Activated T-cell treated with anti-CD3 and anti-CD28 coated beads, Interleukin-2, amount 50 U/mL, for 72 hours (primary cell): ENCODE measurements at regions not wholly inside any gene's neighbourhood (a gene's known extent, or its start where the extent isn't known, plus 50 kb on each side); places are given as distances from the start of the nearest gene placed in this dataset.

Experiments
- ATAC-seq, 2 donors: fragments of 150-1000 bp; cut with Tn5 transposase; replicated peaks in 1 of 2; 2 replicates each; pipeline ENCODE4 v1.10.0; 2021; ENCODE audit warnings: moderate library complexity in 2 of 2, mild to moderate bottlenecking in 1 of 2
- DNase-seq, 2 donors: peaks; one replicate each; pipeline ENCODE4 v3.0.0; 2021 to 2022; ENCODE audit warnings: mixed read lengths in 1 of 2
- H3K27ac Mint-ChIP-seq: one replicate; pipeline ENCODE4 v1.8.0; 2022; ENCODE audit warnings: mild to moderate bottlenecking, moderate library complexity, mixed read lengths
- H3K27me3 Mint-ChIP-seq: one replicate; pipeline ENCODE4 v1.8.0; 2022; ENCODE audit warnings: low read depth, mixed read lengths
- H3K36me3 Mint-ChIP-seq, 2 donors: one replicate each; pipeline ENCODE4 v1.8.0; 2022; ENCODE audit warnings: mixed read lengths in 2 of 2, mild to moderate bottlenecking in 1 of 2; ENCODE audit not compliant: insufficient read depth in 2 of 2
- H3K4me1 Mint-ChIP-seq: one replicate; pipeline ENCODE4 v1.8.0; 2022; ENCODE audit warnings: low read depth, mixed read lengths
- H3K4me3 Mint-ChIP-seq, 2 donors: one replicate each; pipeline ENCODE4 v1.8.0; 2022; ENCODE audit warnings: mild to moderate bottlenecking in 2 of 2, mixed read lengths in 2 of 2, moderate library complexity in 2 of 2
- H3K9me3 Mint-ChIP-seq, 2 donors: one replicate each; pipeline ENCODE4 v1.8.0; 2022; ENCODE audit warnings: mixed read lengths in 2 of 2

DNA sequence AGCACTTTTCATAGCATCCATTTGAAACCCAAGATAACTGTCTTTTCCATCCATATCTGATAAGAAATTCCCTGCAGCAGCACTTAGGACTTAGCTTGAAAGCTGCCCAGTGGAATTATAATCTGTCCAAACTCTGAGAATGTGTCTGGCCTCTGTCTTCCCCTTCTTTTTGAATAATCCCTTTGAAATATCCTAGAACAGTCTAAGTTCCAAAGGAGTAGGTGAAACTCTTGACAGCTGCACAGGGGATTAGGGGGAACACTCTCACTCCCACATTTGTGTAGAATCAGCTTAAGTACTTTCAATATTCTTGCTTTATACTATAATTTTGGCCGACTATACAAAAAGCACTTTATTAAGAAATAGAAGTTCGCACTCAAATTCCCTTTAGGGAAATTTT is 157.7 kb downstream of the PAPSS1 start:
- Mint-ChIP-seq H3K27me3 (no peaks in the 10 kb centered on the region), H3K9me3 (peaks cover 1 to 3% of the 10 kb centered on the region in 2 donors), H3K36me3 (peaks cover 0 to 3% of the 10 kb centered on the region in 2 donors), H3K4me1 (no peaks in the 10 kb centered on the region), H3K4me3 (no peak overlapping the region), H3K27ac (no peak overlapping the region)
- ATAC-seq: no peak
- DNase-seq: no peak

DNA sequence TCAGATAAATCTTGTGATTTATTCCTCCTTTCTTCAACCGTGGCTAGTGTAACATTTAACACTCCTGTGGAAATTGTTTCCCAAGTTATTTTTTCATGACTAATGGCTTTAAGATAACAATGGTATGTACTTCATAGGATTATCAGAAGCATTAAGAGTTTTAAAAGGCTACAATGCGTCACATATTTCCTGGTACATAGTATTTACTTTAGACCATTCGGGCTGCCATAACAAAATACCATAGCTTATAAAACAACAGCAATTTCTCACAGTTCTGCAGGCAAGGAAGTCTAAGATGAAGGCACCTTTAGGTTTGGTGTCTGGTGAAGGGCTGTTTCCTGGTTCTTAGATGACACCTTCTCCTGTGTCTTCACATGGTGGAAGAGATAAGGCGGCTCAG is 158.6 kb downstream of the PAPSS1 start:
- Mint-ChIP-seq H3K4me3 (no peak overlapping the region), H3K9me3 (no peaks in the 10 kb centered on the region), H3K36me3 (peaks cover 0 to 1% of the 10 kb centered on the region in 2 donors), H3K4me1 (no peaks in the 10 kb centered on the region), H3K27ac (no peak overlapping the region), H3K27me3 (no peaks in the 10 kb centered on the region)
- ATAC-seq: no peak
- no peak for DNase-seq

DNA sequence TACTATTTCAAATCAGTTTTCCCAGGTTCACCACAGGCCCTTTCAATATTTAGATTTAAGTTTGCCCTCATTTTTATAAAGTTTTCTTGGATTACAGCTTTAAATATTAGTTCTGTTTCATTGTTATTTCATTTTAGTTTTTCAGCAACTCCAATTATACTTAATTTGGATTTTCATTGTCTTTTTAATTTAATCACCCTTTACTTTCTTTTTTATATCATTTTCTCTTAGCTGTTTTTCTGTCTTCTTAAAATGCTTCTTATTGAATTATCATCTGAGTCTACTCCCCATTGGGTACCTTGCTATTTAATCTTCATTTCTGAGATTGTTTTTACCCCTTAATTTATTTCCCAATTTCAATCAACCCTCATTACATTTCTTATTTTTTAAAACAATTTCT is 160.4 kb downstream of the PAPSS1 start:
- no peak overlapping the region for H3K4me3 Mint-ChIP-seq
- DNase-seq (no peak), ATAC-seq (no peak)
- peaks cover 0 to 1% of the 10 kb centered on the region in 2 donors for H3K36me3 Mint-ChIP-seq
- no peak overlapping the region for H3K27ac Mint-ChIP-seq
- H3K4me1 Mint-ChIP-seq: no peaks in the 10 kb centered on the region
- H3K9me3 Mint-ChIP-seq: peaks cover 0 to 2% of the 10 kb centered on the region in 2 donors
- H3K27me3 Mint-ChIP-seq: no peaks in the 10 kb centered on the region

DNA sequence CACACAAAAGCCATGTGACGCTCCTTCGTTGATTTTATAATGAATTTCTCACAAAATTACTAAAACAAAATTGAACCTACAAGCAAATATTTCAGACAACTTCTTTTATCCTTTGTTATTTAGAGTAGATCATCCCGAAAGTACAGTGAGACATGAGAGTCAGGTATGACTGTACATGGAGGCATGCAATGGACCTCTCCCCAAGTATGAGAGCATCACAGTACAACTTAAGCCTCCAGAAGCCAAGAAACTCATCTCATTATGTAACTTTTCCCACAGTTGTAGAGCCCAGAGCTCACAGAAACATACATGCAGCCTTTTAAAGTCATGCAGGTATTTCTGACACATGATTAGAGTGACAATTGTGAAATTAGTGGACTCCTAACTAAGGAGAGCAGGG is 167.7 kb downstream of the PAPSS1 start:
- H3K4me3 Mint-ChIP-seq: no peak overlapping the region
- no peak for ATAC-seq
- no peak overlapping the region for H3K27ac Mint-ChIP-seq
- H3K27me3 Mint-ChIP-seq: no peaks in the 10 kb centered on the region
- no peak for DNase-seq
- H3K4me1 Mint-ChIP-seq: no peaks in the 10 kb centered on the region
- no peaks in the 10 kb centered on the region for H3K36me3 Mint-ChIP-seq
- peaks cover 0 to 2% of the 10 kb centered on the region in 2 donors for H3K9me3 Mint-ChIP-seq

DNA sequence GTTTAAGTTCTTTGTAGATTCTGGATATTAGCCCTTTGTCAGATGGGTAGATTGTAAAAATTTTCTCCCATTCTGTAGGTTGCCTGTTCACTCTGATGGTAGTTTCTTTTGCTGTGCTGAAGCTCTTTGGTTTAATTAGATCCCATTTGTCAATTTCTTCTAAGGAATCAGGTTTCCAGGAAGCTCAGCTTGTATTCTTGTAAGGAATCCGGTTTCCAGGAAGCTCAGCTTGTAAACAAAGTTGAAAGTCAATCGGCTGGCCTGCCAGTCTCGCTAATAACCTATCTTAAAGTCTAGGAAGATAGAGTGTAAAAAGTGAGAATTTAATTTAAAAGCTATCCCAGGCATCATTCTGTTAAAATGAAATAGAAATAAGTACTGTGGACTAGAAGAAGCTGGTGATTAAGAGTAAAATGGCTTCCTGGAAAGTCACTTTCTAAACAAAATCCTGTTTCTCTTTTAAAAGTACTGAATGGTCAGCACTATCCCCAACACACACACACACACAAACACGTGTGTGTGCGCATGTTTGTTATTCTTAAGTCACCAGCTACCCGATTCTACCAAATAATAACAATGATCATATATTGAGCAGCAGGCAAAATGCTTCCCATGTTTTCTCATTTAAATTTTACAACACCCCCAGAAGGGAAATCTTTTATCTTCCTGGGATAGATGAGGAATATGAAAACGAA is 171.7 kb downstream of the PAPSS1 start:
- DNase-seq: no peak
- H3K4me1 Mint-ChIP-seq: no peaks in the 10 kb centered on the region
- H3K9me3 Mint-ChIP-seq: peaks cover 0 to 1% of the 10 kb centered on the region in 2 donors
- no peak overlapping the region for H3K27ac Mint-ChIP-seq
- H3K4me3 Mint-ChIP-seq: no peak overlapping the region
- no peaks in the 10 kb centered on the region for H3K36me3 Mint-ChIP-seq
- ATAC-seq: no peak
- peaks cover 5% of the 10 kb centered on the region for H3K27me3 Mint-ChIP-seq

DNA sequence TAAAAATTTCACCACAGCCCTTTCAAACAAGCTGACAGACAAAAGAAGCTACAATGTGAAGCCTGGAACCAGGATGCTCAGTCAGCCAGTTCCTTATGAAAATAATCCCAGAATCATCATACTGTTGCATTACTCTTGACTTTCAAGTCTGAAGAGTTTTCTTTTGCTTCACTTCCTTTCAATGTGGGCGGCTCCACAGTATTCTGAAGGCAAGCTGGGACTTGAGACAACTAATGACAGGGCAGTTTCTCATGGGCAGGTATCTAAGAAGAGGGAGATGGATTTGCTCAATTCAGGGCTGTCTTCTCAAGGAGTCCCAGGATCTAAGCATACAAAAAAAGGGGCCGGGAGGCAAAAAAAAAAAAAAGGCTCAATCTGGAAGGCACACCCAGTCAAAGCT is 173.4 kb downstream of the PAPSS1 start:
- Mint-ChIP-seq H3K4me1 (no peaks in the 10 kb centered on the region), H3K4me3 (no peak overlapping the region), H3K9me3 (peaks cover 0 to 1% of the 10 kb centered on the region in 2 donors), H3K27ac (no peak overlapping the region), H3K36me3 (no peaks in the 10 kb centered on the region), H3K27me3 (peaks cover 7% of the 10 kb centered on the region)
- ATAC-seq: no peak
- no peak for DNase-seq

DNA sequence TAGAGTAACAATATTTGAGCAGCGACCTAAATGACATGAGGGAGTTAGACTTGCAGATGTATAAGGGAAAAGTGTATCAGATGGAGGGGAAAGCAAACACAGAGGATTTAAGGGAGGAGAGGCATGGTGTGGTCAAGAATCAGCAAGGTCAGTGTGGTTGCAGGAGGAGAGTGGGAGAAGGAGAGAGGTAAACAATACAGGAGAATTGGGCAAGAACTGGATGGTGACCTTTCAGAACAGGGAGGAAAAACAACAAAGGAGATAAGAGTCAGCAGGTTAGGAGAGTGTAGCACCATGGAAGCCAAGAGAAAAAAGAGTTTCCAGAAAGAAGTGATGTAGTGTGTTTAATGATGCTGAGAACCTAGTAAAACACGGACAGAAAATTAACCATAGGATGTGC is 178.5 kb downstream of the PAPSS1 start:
- no peak for DNase-seq
- Mint-ChIP-seq H3K27ac (no peak overlapping the region), H3K9me3 (no peaks in the 10 kb centered on the region), H3K4me3 (no peak overlapping the region), H3K36me3 (no peaks in the 10 kb centered on the region), H3K4me1 (no peaks in the 10 kb centered on the region), H3K27me3 (peaks cover 11% of the 10 kb centered on the region)
- no peak for ATAC-seq

DNA sequence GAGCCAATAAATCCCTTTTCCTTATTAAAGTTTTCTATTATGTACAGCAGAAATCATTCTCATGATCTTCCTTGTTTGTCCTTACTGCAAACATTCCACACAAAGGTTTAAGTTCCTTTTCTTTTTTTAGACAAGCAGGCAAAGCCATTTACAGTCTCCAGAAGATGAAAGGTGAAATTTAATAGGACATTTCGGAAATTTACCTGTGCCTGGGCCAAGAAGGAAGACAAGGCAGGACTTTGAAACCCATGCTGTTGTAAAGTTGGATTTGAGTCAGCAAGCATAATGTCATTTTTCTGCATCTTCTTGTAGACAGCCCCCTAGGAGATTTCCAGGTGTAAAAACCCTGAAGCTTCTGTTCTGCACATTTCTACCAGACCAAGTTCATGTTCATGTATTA is 188.1 kb downstream of the PAPSS1 start:
- ATAC-seq (no peak), DNase-seq (no peak)
- Mint-ChIP-seq H3K27me3 (no peaks in the 10 kb centered on the region), H3K9me3 (no peaks in the 10 kb centered on the region), H3K27ac (no peak overlapping the region), H3K4me3 (no peak overlapping the region), H3K36me3 (no peaks in the 10 kb centered on the region), H3K4me1 (no peaks in the 10 kb centered on the region)

DNA sequence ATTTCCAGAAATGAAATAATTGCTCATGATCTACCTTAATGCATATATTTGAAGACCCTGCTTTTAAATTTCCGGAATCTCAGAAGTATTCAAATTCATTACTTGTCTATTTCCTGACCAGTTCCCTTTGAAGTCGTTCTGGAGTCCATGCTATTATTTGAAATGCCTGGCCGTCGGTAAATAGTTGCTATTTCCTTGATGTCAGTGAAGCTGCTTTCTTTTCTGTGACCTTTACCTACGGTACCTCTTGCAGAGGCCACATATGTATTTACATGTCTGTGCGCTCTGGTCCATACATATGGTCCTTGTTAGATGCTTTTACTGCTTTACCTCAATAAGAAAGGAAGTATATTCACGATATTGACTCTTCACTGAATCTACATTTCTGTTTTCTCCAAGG is 199.7 kb downstream of the PAPSS1 start:
- no peaks in the 10 kb centered on the region for H3K9me3 Mint-ChIP-seq
- ATAC-seq (no peak), DNase-seq (no peak)
- H3K27me3 Mint-ChIP-seq: peaks cover 9% of the 10 kb centered on the region
- no peaks in the 10 kb centered on the region for H3K36me3 Mint-ChIP-seq
- H3K27ac Mint-ChIP-seq: no peak overlapping the region
- no peak overlapping the region for H3K4me3 Mint-ChIP-seq
- H3K4me1 Mint-ChIP-seq: no peaks in the 10 kb centered on the region

DNA sequence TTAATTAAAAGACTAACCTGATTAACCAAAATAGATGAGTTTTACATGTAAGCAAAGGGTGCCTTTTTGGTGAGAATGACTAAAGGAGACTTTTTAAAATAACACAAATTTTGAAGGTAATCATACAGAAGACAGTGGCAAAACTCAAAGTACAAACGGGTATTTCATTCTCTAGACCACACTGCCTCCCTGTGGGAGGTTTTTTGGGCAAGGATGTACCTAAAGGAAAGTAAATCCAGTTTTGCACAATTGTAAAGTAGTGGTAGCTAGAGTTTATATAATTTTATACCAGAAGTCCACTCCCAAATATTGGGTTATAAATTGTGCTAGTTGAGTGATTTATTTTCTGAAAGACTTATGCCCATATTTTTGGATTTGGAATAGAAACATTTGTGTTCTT is 201.0 kb downstream of the PAPSS1 start:
- Mint-ChIP-seq H3K27me3 (peaks cover 9% of the 10 kb centered on the region), H3K4me1 (no peaks in the 10 kb centered on the region), H3K27ac (no peak overlapping the region), H3K4me3 (no peak overlapping the region), H3K36me3 (no peaks in the 10 kb centered on the region), H3K9me3 (no peaks in the 10 kb centered on the region)
- ATAC-seq (no peak), DNase-seq (no peak)

DNA sequence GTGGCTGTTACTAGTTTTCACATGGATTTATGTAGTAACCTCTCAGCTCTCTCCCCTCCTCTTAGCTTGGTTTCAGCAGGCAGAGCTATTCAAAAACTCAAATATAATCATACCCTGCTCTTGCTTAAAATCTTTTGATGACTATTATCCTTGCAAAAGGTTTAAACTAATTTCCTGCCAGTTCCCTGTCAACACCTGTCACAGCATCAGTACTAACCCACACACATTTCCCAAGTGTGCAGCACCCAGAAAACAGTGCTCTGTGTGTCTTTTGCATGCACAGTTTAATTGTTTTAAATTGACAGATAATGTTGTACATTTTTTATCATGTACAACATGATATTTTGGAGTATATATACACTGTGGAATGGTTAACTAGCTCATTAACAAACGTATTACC is 202.0 kb downstream of the PAPSS1 start:
- no peak for ATAC-seq
- H3K9me3 Mint-ChIP-seq: no peaks in the 10 kb centered on the region
- H3K36me3 Mint-ChIP-seq: no peaks in the 10 kb centered on the region

DNA sequence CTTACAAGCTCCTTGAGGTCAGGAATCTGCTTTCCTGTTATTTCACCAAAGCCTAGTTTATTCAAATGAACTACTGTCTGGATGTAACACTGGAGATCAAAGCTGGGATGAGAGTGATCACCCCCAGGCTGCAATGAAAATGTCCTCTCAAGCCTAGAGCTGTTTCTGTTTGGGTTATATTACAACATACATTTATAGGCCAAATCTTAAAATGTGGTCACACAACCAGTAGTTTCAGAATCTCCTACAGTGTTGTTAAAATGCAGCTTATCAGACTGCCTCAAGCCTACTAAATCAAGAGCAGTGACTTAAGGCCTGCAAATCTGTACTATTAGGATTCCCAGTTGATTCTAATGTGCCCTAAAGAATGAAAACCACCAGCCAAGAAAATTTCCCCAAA is 207.5 kb downstream of the PAPSS1 start:
- H3K9me3 Mint-ChIP-seq: no peaks in the 10 kb centered on the region
- DNase-seq (no peak), ATAC-seq (no peak)
- H3K27ac Mint-ChIP-seq: no peak overlapping the region
- H3K36me3 Mint-ChIP-seq: no peaks in the 10 kb centered on the region
- no peaks in the 10 kb centered on the region for H3K4me1 Mint-ChIP-seq
- H3K27me3 Mint-ChIP-seq: peaks cover 4% of the 10 kb centered on the region
- no peak overlapping the region for H3K4me3 Mint-ChIP-seq

More for the DNA sequence above, 202.0 kb downstream of the PAPSS1 start:
- no peak overlapping the region for H3K27ac Mint-ChIP-seq
- H3K4me3 Mint-ChIP-seq: no peak overlapping the region
- H3K4me1 Mint-ChIP-seq: no peaks in the 10 kb centered on the region
- DNase-seq: no peak
- H3K27me3 Mint-ChIP-seq: peaks cover 9% of the 10 kb centered on the region

DNA sequence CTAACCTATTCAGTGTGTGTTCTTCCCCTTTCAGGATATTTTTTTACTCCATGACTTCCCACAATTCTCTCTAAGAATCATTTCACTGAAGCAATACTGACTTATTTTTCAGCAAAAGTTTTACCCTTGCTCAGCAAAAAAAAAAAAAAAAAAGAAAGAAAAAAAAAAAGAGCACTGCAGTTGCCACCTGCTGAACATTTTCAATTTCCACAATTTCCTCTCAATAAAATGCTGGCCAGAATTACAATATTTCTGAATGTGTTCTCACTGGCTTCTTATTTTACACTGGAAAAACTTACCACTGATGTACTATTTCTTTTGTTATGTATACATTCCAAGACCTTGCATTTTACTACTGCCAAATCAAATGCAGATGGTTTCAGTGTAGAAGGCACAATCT is 210.4 kb downstream of the PAPSS1 start:
- ATAC-seq: no peak
- H3K4me3 Mint-ChIP-seq: no peak overlapping the region
- peaks cover 7% of the 10 kb centered on the region for H3K27me3 Mint-ChIP-seq
- no peaks in the 10 kb centered on the region for H3K4me1 Mint-ChIP-seq
- H3K36me3 Mint-ChIP-seq: no peaks in the 10 kb centered on the region
- no peak for DNase-seq
- H3K9me3 Mint-ChIP-seq: no peaks in the 10 kb centered on the region
- no peak overlapping the region for H3K27ac Mint-ChIP-seq

DNA sequence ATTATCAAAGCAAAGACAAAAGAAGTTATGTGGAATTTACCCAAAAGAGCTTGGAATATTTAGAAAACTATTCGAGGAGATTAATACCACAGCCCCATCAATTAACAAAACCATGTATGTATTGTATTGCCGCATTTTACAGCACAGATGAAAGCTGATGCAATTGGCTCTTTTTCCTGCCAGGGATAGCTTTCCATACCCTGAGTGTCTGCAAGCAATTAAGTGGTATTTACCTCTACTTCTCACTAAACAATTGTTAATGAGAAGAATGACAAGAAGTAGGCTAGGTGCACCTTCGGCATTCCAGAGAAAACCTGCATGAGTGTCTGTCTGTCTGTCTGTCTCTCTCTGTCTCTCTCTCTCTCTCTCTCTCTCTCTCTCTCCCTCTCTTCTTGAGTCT is 219.5 kb downstream of the PAPSS1 start:
- ATAC-seq (no peak), DNase-seq (no peak)
- H3K4me1 Mint-ChIP-seq: no peaks in the 10 kb centered on the region
- H3K27ac Mint-ChIP-seq: no peak overlapping the region
- no peak overlapping the region for H3K4me3 Mint-ChIP-seq
- no peaks in the 10 kb centered on the region for H3K36me3 Mint-ChIP-seq
- H3K9me3 Mint-ChIP-seq: no peaks in the 10 kb centered on the region
- no peaks in the 10 kb centered on the region for H3K27me3 Mint-ChIP-seq
